SK-N-SH (cell line): ENCODE measurements at regions not wholly inside any gene's neighbourhood (a gene's known extent, or its start where the extent isn't known, plus 50 kb on each side); places are given as distances from the start of the nearest gene placed in this dataset.

Source experiments
- CTCF ChIA-PET: fragments of 300-600, 350-600 bp; formaldehyde crosslinking; extraction: SDS; loops from one replicate; lab custom pipeline; 2021; lab: Yijun Ruan, JAX
- POLR2A ChIA-PET: fragments of 350-600 bp; sonication (Branson Sonifier 250); formaldehyde crosslinking; extraction: SDS; loops from one replicate; lab custom pipeline; 2020; ENCODE audit warnings: antibody characterized with exemption, inconsistent platforms; lab: Yijun Ruan, JAX
- DNase-seq: peaks from one replicate; pipeline ENCODE4 v3.0.0; 2012
- H2AFZ ChIP-seq: fragments of 200-600 bp; sonication (generic); 2 replicates; pipeline ENCODE4 v1.8.1; 2016; ENCODE audit warnings: antibody characterized with exemption, mild to moderate bottlenecking, low read depth
- H3F3A ChIP-seq: fragments of 200-600 bp; sonication (generic); replicated peaks from 2 replicates; pipeline ENCODE3; 2016; ENCODE audit warnings: antibody characterized with exemption, mild to moderate bottlenecking; ENCODE audit not compliant: insufficient read depth
- H3K27ac ChIP-seq, 2 experiments: fragments of 200-500 bp in 1 of 2; fragments of 200-600 bp in 1 of 2; sonication (Bioruptor generic) in 1 of 2; sonication (generic), shearing (Covaris generic) in 1 of 2; 2 replicates each; pipeline versions ENCODE4 v1.5.1 to v1.6.1; 2014 to 2016; ENCODE audit warnings: low read depth in 2 of 2, inconsistent platforms in 1 of 2, low read length in 1 of 2, mild to moderate bottlenecking in 1 of 2, mixed read lengths in 1 of 2
- H3K27me3 ChIP-seq: fragments of 200-600 bp; sonication (generic), shearing (Covaris generic); 2 replicates; pipeline ENCODE4 v1.6.1; 2016; ENCODE audit warnings: mixed run types; ENCODE audit not compliant: insufficient read depth
- H3K36me3 ChIP-seq, 2 experiments: fragments of 200-500 bp in 1 of 2; fragments of 200-600 bp in 1 of 2; sonication (Bioruptor generic) in 1 of 2; sonication (generic) in 1 of 2; replicated peaks in 1 of 2; 2 replicates each; pipeline versions ENCODE3 to v1.5.1; 2014 to 2016; ENCODE audit warnings: low read length in 1 of 2, mild to moderate bottlenecking in 1 of 2; ENCODE audit not compliant: insufficient read depth in 2 of 2, control insufficient read depth in 1 of 2
- H3K4me1 ChIP-seq, 2 experiments: fragments of 200-500 bp in 1 of 2; fragments of 200-600 bp in 1 of 2; sonication (Bioruptor generic) in 1 of 2; sonication (generic), shearing (Covaris generic) in 1 of 2; 2 replicates each; pipeline versions ENCODE4 v1.5.1 to v1.6.1; 2014 to 2016; ENCODE audit warnings: low read depth in 1 of 2, low read length in 1 of 2, mixed run types in 1 of 2; ENCODE audit not compliant: insufficient read depth in 2 of 2, control insufficient read depth in 1 of 2
- H3K4me2 ChIP-seq: fragments of 200-600 bp; sonication (generic), shearing (Covaris generic); 2 replicates; pipeline ENCODE4 v1.6.1; 2017; ENCODE audit warnings: mixed run types
- H3K4me3 ChIP-seq, 2 experiments: fragments of 200-500 bp in 1 of 2; fragments of 200-600 bp in 1 of 2; sonication (Bioruptor generic) in 1 of 2; sonication (generic), shearing (Covaris generic) in 1 of 2; 2 replicates each; pipeline versions ENCODE4 v1.5.1 to v1.8.1; 2014 to 2016; ENCODE audit warnings: low read depth in 2 of 2, inconsistent platforms in 1 of 2, low read length in 1 of 2, mild to moderate bottlenecking in 1 of 2, mixed read lengths in 1 of 2, moderate library complexity in 1 of 2
- H3K79me2 ChIP-seq: fragments of 200-600 bp; sonication (generic); 2 replicates; pipeline ENCODE4 v1.8.1; 2017; ENCODE audit warnings: mild to moderate bottlenecking; ENCODE audit not compliant: insufficient read depth
- H3K9ac ChIP-seq: fragments of 200-600 bp; sonication (generic); 2 replicates; pipeline ENCODE4 v1.6.1; 2017; ENCODE audit warnings: mixed run types
- H3K9me2 ChIP-seq: fragments of 200-600 bp; sonication (generic); 2 replicates; pipeline ENCODE4 v1.6.1; 2017; ENCODE audit warnings: mixed run types
- H3K9me3 ChIP-seq: fragments of 200-600 bp; sonication (generic); 2 replicates; pipeline ENCODE4 v1.6.1; 2017; ENCODE audit warnings: mixed run types, mild to moderate bottlenecking, moderate library complexity
- H4K20me1 ChIP-seq: fragments of 200-600 bp; sonication (generic); 2 replicates; pipeline ENCODE4 v1.6.1; 2017; ENCODE audit warnings: mild to moderate bottlenecking, mixed run types; ENCODE audit not compliant: insufficient read depth
- CHD2 ChIP-seq: fragments of 150-350 bp; IDR thresholded peaks from 2 replicates; pipeline ENCODE4 v1.6.1; 2018; ENCODE audit warnings: low read length; ENCODE audit not compliant: partially characterized antibody
- EP300 ChIP-seq, 2 experiments: IDR thresholded peaks; 2 replicates each; pipeline versions ENCODE4 v1.4.0 to v1.6.1; 2012; ENCODE audit warnings: borderline replicate concordance in 1 of 2, low read depth in 1 of 2, low read length in 1 of 2
- FOSL2 ChIP-seq: IDR thresholded peaks from 2 replicates; pipeline ENCODE4 v1.4.0; 2012; ENCODE audit warnings: low read depth, mild to moderate bottlenecking, moderate library complexity, borderline replicate concordance
- FOXJ3 ChIP-seq: sonication (generic); formaldehyde crosslinking; IDR thresholded peaks from 2 replicates; pipeline ENCODE4 v1.5.1; 2020; ENCODE audit warnings: mild to moderate bottlenecking, missing genetic modification reagents
- GABPA ChIP-seq: IDR thresholded peaks from 2 replicates; pipeline ENCODE4 v1.4.0; 2012; ENCODE audit warnings: low read depth, mild to moderate bottlenecking
- MAX ChIP-seq: IDR thresholded peaks from 2 replicates; pipeline ENCODE4 v1.4.0; 2012; ENCODE audit warnings: low read depth
- NFIC ChIP-seq: IDR thresholded peaks from 2 replicates; pipeline ENCODE4 v1.4.0; 2012; ENCODE audit warnings: borderline replicate concordance
- POLR2AphosphoS5 ChIP-seq: IDR thresholded peaks from 2 replicates; pipeline ENCODE4 v1.6.1; 2012; ENCODE audit warnings: low read depth, low read length
- RCOR1 ChIP-seq: fragments of 150-350 bp; IDR thresholded peaks from 2 replicates; pipeline ENCODE4 v1.6.1; 2017; ENCODE audit warnings: antibody characterized with exemption, low read length
- REST ChIP-seq: IDR thresholded peaks from 2 replicates; pipeline ENCODE4 v1.6.1; 2012; ENCODE audit warnings: mild to moderate bottlenecking, low read depth, low read length, moderate library complexity
- RFX5 ChIP-seq: IDR thresholded peaks from 2 replicates; pipeline ENCODE4 v1.6.1; 2012; ENCODE audit warnings: mild to moderate bottlenecking, improper control_type of control experiment, low read length
- SIN3A ChIP-seq: IDR thresholded peaks from 2 replicates; pipeline ENCODE4 v1.6.1; 2012; ENCODE audit warnings: low read depth, mild to moderate bottlenecking, low read length, moderate library complexity, borderline replicate concordance
- SMC3 ChIP-seq: IDR thresholded peaks from 2 replicates; pipeline ENCODE4 v1.6.1; 2012; ENCODE audit warnings: low read depth, low read length, improper control_type of control experiment
- TAF1 ChIP-seq: IDR thresholded peaks from 2 replicates; pipeline ENCODE4 v1.6.1; 2012; ENCODE audit warnings: low read depth, mild to moderate bottlenecking, low read length, moderate library complexity, borderline replicate concordance
- TCF12 ChIP-seq: IDR thresholded peaks from 2 replicates; pipeline ENCODE4 v1.4.0; 2012
- USF1 ChIP-seq: IDR thresholded peaks from 2 replicates; pipeline ENCODE4 v1.4.0; 2012; ENCODE audit warnings: low read depth, borderline replicate concordance
- USF2 ChIP-seq: fragments of 150-350 bp; IDR thresholded peaks from 2 replicates; pipeline ENCODE4 v1.6.1; 2017; ENCODE audit warnings: antibody characterized with exemption, low read length, low read depth, borderline replicate concordance
- ZBTB33 ChIP-seq: IDR thresholded peaks from 2 replicates; pipeline ENCODE4 v1.4.0; 2012; ENCODE audit warnings: low read depth, borderline replicate concordance
- WGBS: methylation state at CpG from one replicate; pipeline ENCODE4 v1.1.6; 2017; ENCODE audit warnings: low lambda C conversion rate; 5-methylcytosine and 5-hydroxymethylcytosine counted together

- TF ChIP-seq REST (no peak), TCF12 (no peak), FOSL2 (no peak), MAX (no peak)
- TF ChIP-seq, all 33 proteins: peak for 0
Observed at GRCh38 chr2:60329225-60329624, 224.2 kb downstream of the BCL11A start (continued).

GRCh38 chr2:60324536-60324935, 228.9 kb downstream of the BCL11A start:
- Histone ChIP-seq H3K27ac (no peak overlapping the region), H3K4me2 (no peak overlapping the region), H3K36me3 (no peaks in the 10 kb centered on the region), H3F3A (no peaks in the 10 kb centered on the region), H2AFZ (no peak overlapping the region), H3K4me1 (no peaks in the 10 kb centered on the region), H3K9me2 (no peaks in the 10 kb centered on the region), H4K20me1 (no peaks in the 10 kb centered on the region), H3K79me2 (no peaks in the 10 kb centered on the region), H3K9ac (no peak overlapping the region), H3K4me3 (no peak overlapping the region), H3K27me3 (no peaks in the 10 kb centered on the region), H3K9me3 (no peaks in the 10 kb centered on the region)
- no peak for DNase-seq
- no peak for TF ChIP-seq ZBTB33
- no peak for TF ChIP-seq USF1
- TF ChIP-seq CHD2: no peak
- no peak for TF ChIP-seq GABPA
- no peak for TF ChIP-seq NFIC
- TF ChIP-seq FOXJ3 (CRISPR knock-in tag): no peak
- no peak for TF ChIP-seq POLR2AphosphoS5
- no peak for TF ChIP-seq SMC3
- no peak for TF ChIP-seq RCOR1
- TF ChIP-seq TCF12: no peak
- TF ChIP-seq RFX5: no peak
- TF ChIP-seq USF2: no peak
- no peak for TF ChIP-seq SIN3A
- no peak for TF ChIP-seq TAF1
- no peak for TF ChIP-seq EP300 (IDR thresholded peaks at IDR 0.05; ENCODE audit: borderline replicate concordance in 1 of 2, low read depth in 1 of 2, low read length in 1 of 2)
- CTCF ChIA-PET: no interaction called here
- WGBS: 36% methylated on average over 5 of the region's 5 CpGs
- POLR2A ChIA-PET: no interaction called here
